H9 (cell line): ENCODE measurements at regions not wholly inside any gene's neighbourhood (a gene's known extent, or its start where the extent isn't known, plus 50 kb on each side); places are given as distances from the start of the nearest gene placed in this dataset.

Source experiments
- DNase-seq: peaks from one replicate; pipeline ENCODE4 v3.0.0-alpha.2; 2017
- H2AFZ ChIP-seq: one replicate; pipeline ENCODE4 v1.6.1; 2013; ENCODE audit warnings: mild to moderate bottlenecking, low read length, control low read depth, moderate library complexity
- H2AK5ac ChIP-seq: 2 replicates; pipeline ENCODE4 v1.6.1; 2013; ENCODE audit warnings: low read length, control low read depth, mixed read lengths; ENCODE audit not compliant: insufficient read length
- H2BK120ac ChIP-seq: one replicate; pipeline ENCODE4 v1.6.1; 2013; ENCODE audit warnings: low read depth, mild to moderate bottlenecking, low read length, control low read depth, inconsistent platforms; ENCODE audit not compliant: poor library complexity, severe bottlenecking
- H2BK12ac ChIP-seq: 2 replicates; pipeline ENCODE4 v1.6.1; 2013; ENCODE audit warnings: low read length, control low read depth, mixed read lengths, low read depth; ENCODE audit not compliant: insufficient read length
- H2BK15ac ChIP-seq: 2 replicates; pipeline ENCODE4 v1.6.1; 2013; ENCODE audit warnings: low read depth, low read length, control low read depth
- H2BK20ac ChIP-seq: one replicate; pipeline ENCODE4 v1.6.1; 2013; ENCODE audit warnings: low read depth, mild to moderate bottlenecking, low read length, control low read depth, inconsistent platforms; ENCODE audit not compliant: poor library complexity, severe bottlenecking
- H2BK5ac ChIP-seq: 2 replicates; pipeline ENCODE4 v1.6.1; 2013; ENCODE audit warnings: low read length, control low read depth, mixed read lengths; ENCODE audit not compliant: insufficient read length
- H3K14ac ChIP-seq: 2 replicates; pipeline ENCODE4 v1.6.1; 2013; ENCODE audit warnings: low read length, control low read depth; ENCODE audit not compliant: insufficient read depth
- H3K18ac ChIP-seq: 2 replicates; pipeline ENCODE4 v1.6.1; 2013; ENCODE audit warnings: low read depth, mild to moderate bottlenecking, mixed read lengths, low read length, control low read depth; ENCODE audit not compliant: insufficient read length
- H3K23ac ChIP-seq: 2 replicates; pipeline ENCODE4 v1.6.1; 2013; ENCODE audit warnings: low read length, control low read depth, mixed read lengths, low read depth; ENCODE audit not compliant: insufficient read length
- H3K23me2 ChIP-seq: 2 replicates; pipeline ENCODE4 v1.6.1; 2013; ENCODE audit warnings: low read depth, mild to moderate bottlenecking, mixed read lengths, low read length, control low read depth; ENCODE audit not compliant: insufficient read length, poor library complexity, severe bottlenecking
- H3K27ac ChIP-seq: 2 replicates; pipeline ENCODE4 v1.5.1; 2013; ENCODE audit warnings: low read length, control low read depth, mixed read lengths, low read depth; ENCODE audit not compliant: insufficient read length
- H3K27me3 ChIP-seq: 2 replicates; pipeline ENCODE4 v1.6.1; 2013; ENCODE audit warnings: low read length, control low read depth, inconsistent platforms; ENCODE audit not compliant: insufficient read depth
- H3K4ac ChIP-seq: 2 replicates; pipeline ENCODE4 v1.6.1; 2013; ENCODE audit warnings: low read depth, mild to moderate bottlenecking, control low read depth, inconsistent platforms, low read length, moderate library complexity
- H3K4me1 ChIP-seq: 2 replicates; pipeline ENCODE4 v1.6.1; 2013; ENCODE audit warnings: low read length, control low read depth, inconsistent platforms; ENCODE audit not compliant: insufficient read depth
- H3K4me2 ChIP-seq: 2 replicates; pipeline ENCODE4 v1.6.1; 2013; ENCODE audit warnings: low read length, control low read depth, mixed read lengths; ENCODE audit not compliant: insufficient read length, insufficient read depth
- H3K56ac ChIP-seq: 2 replicates; pipeline ENCODE4 v1.6.1; 2013; ENCODE audit warnings: low read depth, mild to moderate bottlenecking, mixed read lengths, low read length, control low read depth; ENCODE audit not compliant: insufficient read length
- H3K79me1 ChIP-seq: 2 replicates; pipeline ENCODE4 v1.6.1; 2013; ENCODE audit warnings: low read depth, mild to moderate bottlenecking, moderate library complexity, low read length, control low read depth, inconsistent platforms; ENCODE audit not compliant: insufficient read depth, poor library complexity, severe bottlenecking
- H3K79me2 ChIP-seq: 2 replicates; pipeline ENCODE4 v1.6.1; 2013; ENCODE audit warnings: low read length, control low read depth, inconsistent platforms; ENCODE audit not compliant: insufficient read depth
- H3K9ac ChIP-seq: 2 replicates; pipeline ENCODE4 v1.6.1; 2013; ENCODE audit warnings: low read length, control low read depth, mixed read lengths; ENCODE audit not compliant: insufficient read length; ENCODE audit errors: extremely low read depth
- H3K9me3 ChIP-seq: one replicate; pipeline ENCODE4 v1.6.1; 2013; ENCODE audit warnings: low read depth, low read length, inconsistent platforms; ENCODE audit not compliant: control insufficient read depth
- H3T11ph ChIP-seq: one replicate; pipeline ENCODE4 v1.6.1; 2013; ENCODE audit warnings: mild to moderate bottlenecking, low read length, control low read depth, inconsistent platforms
- H4K20me1 ChIP-seq: one replicate; pipeline ENCODE4 v1.6.1; 2013; ENCODE audit not compliant: control insufficient read depth, insufficient read length, insufficient read depth
- H4K5ac ChIP-seq: 2 replicates; pipeline ENCODE4 v1.6.1; 2013; ENCODE audit warnings: low read depth, mild to moderate bottlenecking, mixed read lengths, low read length, control low read depth; ENCODE audit not compliant: insufficient read length
- H4K8ac ChIP-seq: replicated peaks from 2 replicates; pipeline ENCODE4 v1.6.1; 2013; ENCODE audit warnings: low read length, control low read depth, mixed read lengths, low read depth; ENCODE audit not compliant: insufficient read length
- H4K91ac ChIP-seq: 2 replicates; pipeline ENCODE4 v1.6.1; 2013; ENCODE audit warnings: low read depth, mild to moderate bottlenecking, moderate library complexity, mixed read lengths, low read length, control low read depth; ENCODE audit not compliant: insufficient read length
- H3K27ac Mint-ChIP-seq, 3 experiments: 2 replicates in 2 of 3; 3 replicates in 1 of 3; pipeline ENCODE4 v1.8.0; 2020 to 2021; ENCODE audit warnings: mixed read lengths in 3 of 3, mild to moderate bottlenecking in 1 of 3, moderate library complexity in 1 of 3
- H3K27me3 Mint-ChIP-seq: 2 replicates; pipeline ENCODE4 v1.8.0; 2021; ENCODE audit warnings: low read depth, mild to moderate bottlenecking, moderate library complexity, mixed read lengths
- H3K36me3 Mint-ChIP-seq, 3 experiments: 2 replicates in 2 of 3; 3 replicates in 1 of 3; pipeline ENCODE4 v1.8.0; 2020 to 2021; ENCODE audit warnings: low read depth in 3 of 3, mixed read lengths in 3 of 3; ENCODE audit not compliant: insufficient read depth in 1 of 3
- H3K4me1 Mint-ChIP-seq, 2 experiments: 2 replicates each; pipeline ENCODE4 v1.8.0; 2020; ENCODE audit warnings: mixed read lengths in 2 of 2
- H3K4me3 Mint-ChIP-seq, 2 experiments: 2 replicates in 1 of 2; 3 replicates in 1 of 2; pipeline ENCODE4 v1.8.0; 2020 to 2021; ENCODE audit warnings: mild to moderate bottlenecking in 2 of 2, mixed read lengths in 2 of 2, moderate library complexity in 1 of 2
- H3K9me3 Mint-ChIP-seq, 2 experiments: 2 replicates in 1 of 2; 3 replicates in 1 of 2; pipeline ENCODE4 v1.8.0; 2020; ENCODE audit warnings: mild to moderate bottlenecking in 2 of 2, mixed read lengths in 2 of 2, moderate library complexity in 1 of 2
- WGBS: extraction: QIAGEN DNeasy Blood & Tissue Kit; methylation state at CpG from one replicate; pipeline ENCODE4 v1.1.7; 2013; ENCODE audit warnings: missing lambda C conversion rate, low lambda C conversion rate, mixed read lengths; ENCODE audit not compliant: insufficient read length; ENCODE audit errors: extremely low coverage; 5-methylcytosine and 5-hydroxymethylcytosine counted together
- TF ChIP-seq, protein P1 (sequence below): fragments of 200-600 bp; sonication (generic); conservative IDR thresholded peaks from 3 replicates; pipeline ENCODE4 v1.8.0; 2021; ENCODE audit warnings: antibody characterized with exemption, mild to moderate bottlenecking

DNA sequence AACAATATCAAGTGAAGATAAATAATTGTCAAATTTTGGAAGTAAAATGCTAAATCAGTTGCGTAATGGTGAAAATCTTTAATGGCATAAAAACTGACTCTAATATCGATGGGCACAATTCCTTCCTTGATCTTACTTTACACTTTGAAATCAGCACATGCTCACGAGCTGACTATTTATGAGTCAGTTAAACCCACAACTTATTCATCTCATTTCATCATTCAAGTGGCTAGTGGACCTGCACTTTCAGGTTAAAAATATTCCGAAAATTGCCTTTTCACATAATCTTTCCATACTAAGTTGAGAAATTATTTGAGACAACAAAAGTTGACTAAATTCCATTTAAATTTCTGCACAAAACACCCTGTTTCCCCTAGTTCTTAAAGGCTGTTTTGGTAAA is 582.1 kb upstream of the TENM3 start:
- H4K8ac ChIP-seq, result no peak overlapping the region
- H2BK5ac ChIP-seq, result no peak overlapping the region
- WGBS, result no CpG with 5 or more reads among the region's 4 CpGs
- no peaks in the 10 kb centered on the region for H3K27me3 ChIP-seq
- Mint-ChIP-seq H3K27me3 (no peaks in the 10 kb centered on the region), H3K4me3 (no peak overlapping the region), H3K4me1 (peaks cover 4% of the 10 kb centered on the region in 2 experiments), H3K9me3 (no peaks in the 10 kb centered on the region), H3K27ac (no peak overlapping the region), H3K36me3 (no peaks in the 10 kb centered on the region)
- H3T11ph ChIP-seq, result no peak overlapping the region
- no peak overlapping the region for H2BK20ac ChIP-seq
- no peaks in the 10 kb centered on the region for H3K79me2 ChIP-seq
- no peaks in the 10 kb centered on the region for H3K4me1 ChIP-seq
- H2BK15ac ChIP-seq, result no peak overlapping the region
- no peak overlapping the region for H3K4ac ChIP-seq
- no peak overlapping the region for H2BK12ac ChIP-seq
- no peak overlapping the region for H4K5ac ChIP-seq
- H2AFZ ChIP-seq, result no peak overlapping the region
- H3K9ac ChIP-seq, result no peak overlapping the region
- H3K23ac ChIP-seq, result no peak overlapping the region
- H3K79me1 ChIP-seq, result no peaks in the 10 kb centered on the region
- no peak for DNase-seq
- TF ChIP-seq, protein P1, sequence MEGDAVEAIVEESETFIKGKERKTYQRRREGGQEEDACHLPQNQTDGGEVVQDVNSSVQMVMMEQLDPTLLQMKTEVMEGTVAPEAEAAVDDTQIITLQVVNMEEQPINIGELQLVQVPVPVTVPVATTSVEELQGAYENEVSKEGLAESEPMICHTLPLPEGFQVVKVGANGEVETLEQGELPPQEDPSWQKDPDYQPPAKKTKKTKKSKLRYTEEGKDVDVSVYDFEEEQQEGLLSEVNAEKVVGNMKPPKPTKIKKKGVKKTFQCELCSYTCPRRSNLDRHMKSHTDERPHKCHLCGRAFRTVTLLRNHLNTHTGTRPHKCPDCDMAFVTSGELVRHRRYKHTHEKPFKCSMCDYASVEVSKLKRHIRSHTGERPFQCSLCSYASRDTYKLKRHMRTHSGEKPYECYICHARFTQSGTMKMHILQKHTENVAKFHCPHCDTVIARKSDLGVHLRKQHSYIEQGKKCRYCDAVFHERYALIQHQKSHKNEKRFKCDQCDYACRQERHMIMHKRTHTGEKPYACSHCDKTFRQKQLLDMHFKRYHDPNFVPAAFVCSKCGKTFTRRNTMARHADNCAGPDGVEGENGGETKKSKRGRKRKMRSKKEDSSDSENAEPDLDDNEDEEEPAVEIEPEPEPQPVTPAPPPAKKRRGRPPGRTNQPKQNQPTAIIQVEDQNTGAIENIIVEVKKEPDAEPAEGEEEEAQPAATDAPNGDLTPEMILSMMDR, result no peak
- H4K20me1 ChIP-seq, result no peaks in the 10 kb centered on the region
- H3K18ac ChIP-seq, result no peak overlapping the region
- H3K23me2 ChIP-seq, result no peaks in the 10 kb centered on the region
- H3K27ac ChIP-seq, result no peak overlapping the region
- no peak overlapping the region for H3K4me2 ChIP-seq
- H3K14ac ChIP-seq, result no peak overlapping the region
- no peak overlapping the region for H3K56ac ChIP-seq
- no peak overlapping the region for H2BK120ac ChIP-seq
- no peaks in the 10 kb centered on the region for H3K9me3 ChIP-seq
- no peak overlapping the region for H4K91ac ChIP-seq
- H2AK5ac ChIP-seq, result no peak overlapping the region
